Vagina (tissue), 2 donors: ENCODE measurements at regions not wholly inside any gene's neighbourhood (a gene's known extent, or its start where the extent isn't known, plus 50 kb on each side); places are given as distances from the start of the nearest gene placed in this dataset.

Experiments used
- DNase-seq, 2 donors: peaks; one replicate each; pipeline ENCODE4 v3.0.0-alpha.2; 2017; ENCODE audit errors: extremely low spot score in 2 of 2
- H3K27ac ChIP-seq: fragments of 200-600 bp; sonication (generic); one replicate; pipeline ENCODE4 v1.5.1; 2019
- H3K27me3 ChIP-seq: fragments of 200-600 bp; sonication (generic); one replicate; pipeline ENCODE4 v1.5.1; 2019
- H3K36me3 ChIP-seq, 2 donors: fragments of 200-600 bp; sonication (generic); one replicate each; pipeline ENCODE4 v1.5.1; 2017 to 2019
- H3K4me1 ChIP-seq: fragments of 200-600 bp; sonication (generic); one replicate; pipeline ENCODE4 v1.5.1; 2019
- H3K4me3 ChIP-seq, 2 donors: fragments of 200-600 bp; sonication (generic); 1 replicate in 1 of 2; 2 replicates in 1 of 2; pipeline ENCODE4 v1.5.1; 2016 to 2019
- H3K9me3 ChIP-seq: fragments of 200-600 bp; sonication (generic); one replicate; pipeline ENCODE4 v1.5.1; 2019
- POLR2A ChIP-seq, 2 donors: fragments of 450-650 bp; IDR thresholded peaks; one replicate each; pipeline ENCODE4 v1.6.1; 2017; ENCODE audit warnings: antibody characterized with exemption in 2 of 2, mild to moderate bottlenecking in 2 of 2, moderate library complexity in 2 of 2
- POLR2AphosphoS5 ChIP-seq, 2 donors: sonication (generic); formaldehyde crosslinking; IDR thresholded peaks; one replicate each; pipeline ENCODE4 v1.9.0; 2017; ENCODE audit warnings: antibody characterized with exemption in 2 of 2, mild to moderate bottlenecking in 2 of 2, low read depth in 1 of 2; ENCODE audit not compliant: insufficient read depth in 1 of 2
- intact Hi-C: fragments of 100-400 bp; cut with DNase I; formaldehyde crosslinking; loops from one replicate; pipeline ENCODE4 v1.15.1; 2023
- TF ChIP-seq, protein P1 (sequence below), 3 experiments: fragments of 450-650 bp in 2 of 3; fragments of 200-600 bp in 1 of 3; sonication (generic) in 1 of 3; IDR thresholded peaks; one replicate each; pipeline ENCODE4 v1.5.1; 2017 to 2019; ENCODE audit warnings: antibody characterized with exemption in 3 of 3, mild to moderate bottlenecking in 2 of 3, moderate library complexity in 2 of 3

DNA sequence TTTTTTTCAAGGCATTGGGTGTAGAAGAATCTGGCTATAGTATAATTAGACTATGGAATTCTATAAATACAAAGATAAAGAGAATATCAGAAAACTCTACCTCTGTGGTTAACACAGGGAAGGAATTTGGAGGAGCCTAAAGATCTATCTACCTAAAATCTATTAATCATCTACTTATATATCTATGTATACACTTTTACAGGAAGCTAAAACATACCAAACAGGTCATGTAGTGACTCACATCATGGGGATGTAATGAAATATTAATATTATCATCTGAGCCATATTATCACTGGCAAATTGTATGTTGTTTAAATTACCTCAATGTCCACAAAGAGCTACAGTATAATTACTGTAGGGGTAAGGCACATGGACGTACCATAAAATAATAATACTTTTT, 1748.2 kb downstream of the EFNA5 start:
- no peaks in the 10 kb centered on the region for H3K4me1 ChIP-seq
- H3K9me3 ChIP-seq = no peaks in the 10 kb centered on the region
- intact Hi-C loops = no loop called here
- no peaks in the 10 kb centered on the region for H3K27me3 ChIP-seq
- no peak for DNase-seq
- no peaks in the 10 kb centered on the region for H3K36me3 ChIP-seq
- no peak overlapping the region for H3K27ac ChIP-seq
- H3K4me3 ChIP-seq = no peak overlapping the region
- TF ChIP-seq POLR2AphosphoS5 (IDR thresholded peaks at IDR 0.05; ENCODE audit: insufficient read depth in 1 of 2, low read depth in 1 of 2) (no peak), POLR2A (IDR thresholded peaks at IDR 0.05) (no peak)
- TF ChIP-seq, protein P1, sequence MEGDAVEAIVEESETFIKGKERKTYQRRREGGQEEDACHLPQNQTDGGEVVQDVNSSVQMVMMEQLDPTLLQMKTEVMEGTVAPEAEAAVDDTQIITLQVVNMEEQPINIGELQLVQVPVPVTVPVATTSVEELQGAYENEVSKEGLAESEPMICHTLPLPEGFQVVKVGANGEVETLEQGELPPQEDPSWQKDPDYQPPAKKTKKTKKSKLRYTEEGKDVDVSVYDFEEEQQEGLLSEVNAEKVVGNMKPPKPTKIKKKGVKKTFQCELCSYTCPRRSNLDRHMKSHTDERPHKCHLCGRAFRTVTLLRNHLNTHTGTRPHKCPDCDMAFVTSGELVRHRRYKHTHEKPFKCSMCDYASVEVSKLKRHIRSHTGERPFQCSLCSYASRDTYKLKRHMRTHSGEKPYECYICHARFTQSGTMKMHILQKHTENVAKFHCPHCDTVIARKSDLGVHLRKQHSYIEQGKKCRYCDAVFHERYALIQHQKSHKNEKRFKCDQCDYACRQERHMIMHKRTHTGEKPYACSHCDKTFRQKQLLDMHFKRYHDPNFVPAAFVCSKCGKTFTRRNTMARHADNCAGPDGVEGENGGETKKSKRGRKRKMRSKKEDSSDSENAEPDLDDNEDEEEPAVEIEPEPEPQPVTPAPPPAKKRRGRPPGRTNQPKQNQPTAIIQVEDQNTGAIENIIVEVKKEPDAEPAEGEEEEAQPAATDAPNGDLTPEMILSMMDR (IDR thresholded peaks at IDR 0.05) = no peak

- H3K36me3 ChIP-seq = no peaks in the 10 kb centered on the region
- H3K27ac ChIP-seq = no peak overlapping the region
- DNase-seq = no peak
- no peaks in the 10 kb centered on the region for H3K4me1 ChIP-seq
- no peak overlapping the region for H3K4me3 ChIP-seq
- H3K9me3 ChIP-seq = no peaks in the 10 kb centered on the region
- no peaks in the 10 kb centered on the region for H3K27me3 ChIP-seq
- intact Hi-C loops = no loop called here
- TF ChIP-seq POLR2A (IDR thresholded peaks at IDR 0.05) = no peak
- TF ChIP-seq, protein P1 (IDR thresholded peaks at IDR 0.05) = no peak
- TF ChIP-seq POLR2AphosphoS5 (IDR thresholded peaks at IDR 0.05; ENCODE audit: insufficient read depth in 1 of 2, low read depth in 1 of 2) = no peak
These were observed 1748.7 kb downstream of the EFNA5 start for GRCh38 chr5:105922080-105922479.

GRCh38 chr5:105917189-105917588, 1753.5 kb downstream of the EFNA5 start:
- intact Hi-C loops = no loop called here
- H3K36me3 ChIP-seq = no peaks in the 10 kb centered on the region
- H3K27ac ChIP-seq = no peak overlapping the region
- H3K27me3 ChIP-seq = no peaks in the 10 kb centered on the region
- TF ChIP-seq POLR2AphosphoS5 (IDR thresholded peaks at IDR 0.05; ENCODE audit: insufficient read depth in 1 of 2, low read depth in 1 of 2) (no peak), POLR2A (IDR thresholded peaks at IDR 0.05) (no peak)
- TF ChIP-seq, protein P1 (IDR thresholded peaks at IDR 0.05) = no peak
- DNase-seq = no peak
- no peak overlapping the region for H3K4me3 ChIP-seq
- H3K9me3 ChIP-seq = no peaks in the 10 kb centered on the region
- H3K4me1 ChIP-seq = no peaks in the 10 kb centered on the region

- no peaks in the 10 kb centered on the region for H3K27me3 ChIP-seq
- no peaks in the 10 kb centered on the region for H3K9me3 ChIP-seq
- DNase-seq = no peak
- H3K27ac ChIP-seq = no peak overlapping the region
- intact Hi-C loops = no loop called here
- TF ChIP-seq POLR2A (IDR thresholded peaks at IDR 0.05) (no peak), POLR2AphosphoS5 (IDR thresholded peaks at IDR 0.05; ENCODE audit: insufficient read depth in 1 of 2, low read depth in 1 of 2) (no peak)
- TF ChIP-seq, protein P1 (IDR thresholded peaks at IDR 0.05) = no peak
- no peak overlapping the region for H3K4me3 ChIP-seq
- no peaks in the 10 kb centered on the region for H3K4me1 ChIP-seq
- no peaks in the 10 kb centered on the region for H3K36me3 ChIP-seq
These were observed 1763.7 kb downstream of the EFNA5 start for GRCh38 chr5:105907016-105907415.

- TF ChIP-seq POLR2AphosphoS5 (IDR thresholded peaks at IDR 0.05; ENCODE audit: insufficient read depth in 1 of 2, low read depth in 1 of 2) = no peak
- TF ChIP-seq, protein P1 (IDR thresholded peaks at IDR 0.05) = no peak
- TF ChIP-seq POLR2A (IDR thresholded peaks at IDR 0.05) = no peak
- no peak overlapping the region for H3K27ac ChIP-seq
- no peak for DNase-seq
- H3K4me3 ChIP-seq = no peak overlapping the region
- H3K27me3 ChIP-seq = no peaks in the 10 kb centered on the region
- intact Hi-C loops = no loop called here
- H3K36me3 ChIP-seq = no peaks in the 10 kb centered on the region
- H3K9me3 ChIP-seq = no peaks in the 10 kb centered on the region
- H3K4me1 ChIP-seq = no peaks in the 10 kb centered on the region
These were observed 1765.3 kb downstream of the EFNA5 start for GRCh38 chr5:105905392-105905791.
